LoVo (cell line): ENCODE measurements at regions not wholly inside any gene's neighbourhood (a gene's known extent, or its start where the extent isn't known, plus 50 kb on each side); places are given as distances from the start of the nearest gene placed in this dataset.
A peak's percentile ranks its signal among the peaks of the same experiment; 100 is the strongest.
"Not testable (repeated sequence)": the region's sequence is repeated elsewhere in the genome, so short reads cannot be mapped to it uniquely, and the experiment has no call there.

Experiments used
- DNase-seq: peaks from one replicate; pipeline ENCODE4 v3.0.0-alpha.2; 2016; ENCODE audit warnings: low spot score

DNA sequence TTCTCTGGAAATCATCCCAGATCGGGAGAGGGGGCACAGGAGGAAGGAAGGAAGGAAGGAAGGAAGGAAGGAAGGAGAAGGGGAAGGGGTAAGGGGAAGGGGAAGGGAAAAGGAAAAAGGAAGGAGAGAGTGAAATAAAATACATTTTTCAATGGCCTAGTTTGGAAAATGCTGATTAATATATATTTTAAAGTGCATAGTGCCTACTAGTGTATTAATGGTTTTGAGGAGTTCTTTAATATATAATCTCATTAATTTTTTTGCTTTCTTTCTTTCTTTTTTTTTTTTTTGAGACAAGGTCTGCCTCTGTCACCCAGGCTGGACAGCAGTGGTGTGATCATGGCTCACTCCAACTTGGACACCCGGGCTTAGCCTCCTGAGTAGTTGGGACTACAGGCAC, 107.8 kb upstream of the FOLH1 start:
- DNase-seq, result no peak

DNA sequence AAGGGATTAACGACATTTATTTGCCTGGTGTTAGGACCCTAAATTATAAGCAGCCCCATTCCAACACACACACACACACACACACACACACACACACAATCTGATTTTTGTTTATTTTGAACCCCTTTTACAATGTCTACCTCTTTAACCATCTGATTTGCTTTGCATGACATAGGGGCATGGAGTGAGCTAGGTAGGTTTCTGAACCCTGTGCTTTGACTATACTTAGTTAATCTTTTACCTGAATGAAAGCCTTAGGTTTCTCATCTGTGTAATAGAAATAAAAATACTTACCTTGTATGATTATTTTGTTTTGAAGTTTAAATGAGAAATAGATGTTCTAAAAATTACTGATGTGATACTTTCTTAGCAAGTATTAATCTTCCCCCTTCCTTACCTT, 94.7 kb upstream of the FOLH1 start:
- DNase-seq, result no peak

DNA sequence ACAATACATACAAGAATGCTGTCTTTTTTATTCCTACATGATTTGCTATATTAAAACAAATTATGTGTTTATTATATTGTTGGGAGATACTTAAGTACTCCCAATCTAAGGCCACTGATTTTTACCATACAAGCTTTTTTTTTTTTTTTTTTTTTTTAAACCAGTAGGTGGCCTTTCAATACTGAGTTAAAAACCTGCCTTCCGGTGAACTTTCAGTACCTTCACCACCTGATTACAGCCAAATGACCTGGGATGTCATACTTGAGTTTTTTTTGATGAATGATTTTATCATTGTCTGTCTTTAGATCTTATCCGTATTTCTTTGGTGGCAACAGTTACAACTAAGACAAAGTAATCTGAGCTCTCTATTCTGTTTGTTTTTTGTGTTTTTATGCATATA, 94.0 kb upstream of the FOLH1 start:
- DNase-seq, result no peak

DNA sequence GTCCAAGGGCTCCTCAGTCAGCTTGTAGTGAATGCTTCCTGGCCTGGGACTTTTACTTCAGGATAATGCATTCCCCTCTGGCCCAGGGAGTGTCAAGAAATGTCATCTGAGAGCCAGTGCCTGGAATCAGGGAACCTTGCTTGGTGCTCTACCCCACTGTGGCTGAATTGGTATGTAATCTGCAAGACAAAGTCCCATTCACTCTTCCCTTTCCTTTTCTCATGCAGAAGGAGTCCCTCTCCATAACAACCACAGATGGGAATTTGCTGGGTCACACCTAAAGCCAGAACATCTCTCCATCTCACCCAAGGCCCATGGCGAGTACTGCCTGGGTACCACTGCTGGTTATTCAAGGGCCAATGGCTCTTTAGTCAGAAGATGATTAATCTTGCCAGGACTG, 89.6 kb upstream of the FOLH1 start:
- not testable (repeated sequence) for DNase-seq

DNA sequence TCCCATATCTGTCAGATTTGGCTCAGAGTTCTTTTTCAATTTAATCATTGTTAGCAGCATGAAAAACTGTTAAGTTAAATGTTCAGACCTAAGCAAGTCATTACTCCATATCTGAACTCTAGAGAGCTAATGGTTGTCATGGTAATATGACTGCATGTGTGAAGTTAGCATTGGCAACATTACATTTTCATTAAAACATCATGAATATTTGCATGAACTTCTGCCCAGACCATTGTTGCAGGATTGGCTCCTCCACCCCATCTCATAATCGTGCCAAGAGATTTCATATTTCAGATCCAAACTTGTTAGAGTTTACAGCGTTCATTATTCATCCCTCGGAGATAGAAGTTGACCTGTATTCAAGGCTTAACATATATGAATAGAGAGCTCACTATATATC, 75.5 kb upstream of the FOLH1 start:
- not testable (repeated sequence) for DNase-seq

DNA sequence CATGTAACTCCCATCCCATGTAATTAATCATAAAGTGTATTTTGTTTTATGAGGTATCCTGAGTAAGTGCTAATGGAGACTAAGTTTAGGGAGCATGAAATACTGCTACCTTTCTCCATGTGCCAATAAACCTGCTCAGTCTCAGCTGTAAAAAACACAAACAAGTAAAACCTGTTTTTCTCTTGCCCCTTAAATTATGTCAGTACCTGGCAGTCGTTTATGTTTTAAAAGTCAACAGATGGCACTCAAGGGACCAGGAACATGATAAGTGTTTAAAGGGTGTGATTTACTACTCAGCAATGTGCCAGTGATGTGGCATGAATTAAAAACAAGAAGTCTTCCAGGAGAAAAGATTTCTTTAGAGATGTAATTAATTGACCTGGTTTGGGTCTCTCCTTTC, 74.9 kb upstream of the FOLH1 start:
- DNase-seq, result peak; percentile 2

DNA sequence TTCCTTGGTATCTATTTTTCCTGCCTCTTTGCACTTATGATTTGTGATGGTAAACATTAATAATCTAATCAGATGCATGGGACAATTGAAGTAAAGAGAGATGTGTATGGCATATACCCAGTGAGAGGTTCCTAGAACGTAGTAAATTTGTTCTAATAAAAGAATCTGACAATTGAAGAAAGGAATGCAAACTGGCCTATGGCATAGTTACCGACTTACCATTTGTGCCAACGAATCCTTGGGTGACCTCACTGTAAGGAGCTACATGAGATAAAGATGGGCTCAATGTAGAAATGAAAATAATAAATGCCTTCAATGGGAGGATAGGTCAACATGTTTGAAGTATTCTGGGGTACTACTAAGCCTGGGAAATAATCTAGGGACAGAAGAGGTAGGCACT, 73.7 kb upstream of the FOLH1 start:
- DNase-seq, result not testable (repeated sequence)

DNA sequence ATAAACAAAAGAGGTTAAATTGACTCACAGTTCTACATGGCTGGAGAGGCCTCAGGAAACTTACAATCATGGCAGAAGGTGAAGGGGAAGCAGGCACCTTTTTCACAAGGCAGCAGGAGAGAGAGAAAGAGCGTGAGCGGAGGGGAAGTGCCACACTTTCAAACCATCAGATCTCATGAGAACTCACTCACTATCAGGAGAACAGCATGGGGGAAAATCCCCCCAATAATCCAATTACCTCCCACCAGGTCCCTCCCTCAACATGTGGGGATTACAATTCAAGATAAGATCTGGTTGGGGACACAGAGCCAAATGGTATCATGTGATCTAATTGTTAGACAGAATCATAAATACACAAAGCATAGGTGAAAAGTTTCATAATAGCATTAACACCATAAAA, 69.5 kb upstream of the FOLH1 start:
- not testable (repeated sequence) for DNase-seq
